ENCODE measurements at regions not wholly inside any gene's neighbourhood (a gene's known extent, or its start where the extent isn't known, plus 50 kb on each side); places are given as distances from the start of the nearest gene placed in this dataset.

DNA sequence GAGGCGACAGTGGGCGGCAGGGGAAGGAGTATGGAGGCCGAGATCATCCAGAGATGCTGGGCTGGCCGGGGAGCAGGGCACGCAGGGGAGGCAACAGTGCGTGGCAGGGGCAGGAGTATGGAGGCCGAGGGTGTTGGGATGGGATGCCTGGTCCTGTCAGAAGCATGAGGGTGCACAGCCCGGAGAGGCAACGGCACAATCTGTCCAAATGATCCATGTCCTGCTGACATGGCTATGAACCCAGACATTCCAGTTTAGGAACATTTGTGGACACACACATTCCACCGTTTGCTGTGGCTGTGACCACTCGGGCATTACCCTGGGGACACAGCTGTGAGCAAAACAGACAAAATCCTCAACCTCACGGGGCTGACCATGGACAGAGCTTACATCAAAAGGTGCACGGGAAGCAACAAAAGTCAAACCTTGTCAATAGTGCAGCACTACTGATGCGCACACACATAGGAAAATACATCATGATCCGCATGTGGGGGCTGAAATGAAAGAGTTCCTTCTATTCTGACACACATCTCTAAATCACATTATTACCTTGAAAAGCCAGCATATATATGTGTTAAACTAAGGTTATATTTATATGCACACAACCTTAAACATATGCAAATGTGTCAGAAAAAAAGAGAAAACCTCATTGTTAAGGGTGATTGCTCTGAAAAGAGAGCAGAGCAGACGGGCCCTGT, 144.0 kb upstream of the GPC1 start:
- TF ChIP-seq, protein P1, sequence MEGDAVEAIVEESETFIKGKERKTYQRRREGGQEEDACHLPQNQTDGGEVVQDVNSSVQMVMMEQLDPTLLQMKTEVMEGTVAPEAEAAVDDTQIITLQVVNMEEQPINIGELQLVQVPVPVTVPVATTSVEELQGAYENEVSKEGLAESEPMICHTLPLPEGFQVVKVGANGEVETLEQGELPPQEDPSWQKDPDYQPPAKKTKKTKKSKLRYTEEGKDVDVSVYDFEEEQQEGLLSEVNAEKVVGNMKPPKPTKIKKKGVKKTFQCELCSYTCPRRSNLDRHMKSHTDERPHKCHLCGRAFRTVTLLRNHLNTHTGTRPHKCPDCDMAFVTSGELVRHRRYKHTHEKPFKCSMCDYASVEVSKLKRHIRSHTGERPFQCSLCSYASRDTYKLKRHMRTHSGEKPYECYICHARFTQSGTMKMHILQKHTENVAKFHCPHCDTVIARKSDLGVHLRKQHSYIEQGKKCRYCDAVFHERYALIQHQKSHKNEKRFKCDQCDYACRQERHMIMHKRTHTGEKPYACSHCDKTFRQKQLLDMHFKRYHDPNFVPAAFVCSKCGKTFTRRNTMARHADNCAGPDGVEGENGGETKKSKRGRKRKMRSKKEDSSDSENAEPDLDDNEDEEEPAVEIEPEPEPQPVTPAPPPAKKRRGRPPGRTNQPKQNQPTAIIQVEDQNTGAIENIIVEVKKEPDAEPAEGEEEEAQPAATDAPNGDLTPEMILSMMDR (IDR thresholded peaks at IDR 0.05; ENCODE audit: low read depth, low read length, missing control alignments), result no peak
- no peak overlapping the region for H3K4me3 ChIP-seq (ENCODE audit: low read depth, low read length)
- no peak for DNase-seq (ENCODE audit: low read depth)

DNA sequence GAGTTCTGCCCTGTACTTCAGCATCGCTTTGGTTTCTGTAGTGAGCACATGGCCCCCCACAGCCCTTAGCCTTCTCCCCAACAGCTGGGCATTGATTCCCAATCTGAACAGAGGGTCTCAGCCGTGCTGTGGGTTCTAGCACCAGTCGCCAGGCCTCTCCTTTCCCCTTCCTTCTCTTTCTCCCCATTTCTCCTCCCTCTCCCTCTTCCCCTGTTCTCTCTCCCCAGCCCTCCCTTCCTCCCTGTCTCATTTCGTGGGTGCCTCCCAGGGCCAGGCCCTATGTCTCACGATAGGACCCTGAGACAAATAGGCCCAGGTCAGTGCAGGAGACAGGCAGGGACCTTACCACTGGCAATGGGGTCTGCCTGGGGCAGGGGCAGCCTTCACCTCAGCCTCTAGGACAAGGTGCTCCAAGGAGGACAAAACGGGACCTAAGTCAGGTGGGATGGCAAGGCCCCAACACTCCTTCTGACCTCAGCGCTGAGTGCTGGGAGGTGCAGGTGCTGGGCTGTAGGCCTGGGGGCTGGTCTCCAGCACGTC, 143.4 kb upstream of the GPC1 start:
- TF ChIP-seq, protein P1 (IDR thresholded peaks at IDR 0.05; ENCODE audit: low read depth, low read length, missing control alignments), result no peak
- no peak for DNase-seq (ENCODE audit: low read depth)
- no peak overlapping the region for H3K4me3 ChIP-seq (ENCODE audit: low read depth, low read length)

DNA sequence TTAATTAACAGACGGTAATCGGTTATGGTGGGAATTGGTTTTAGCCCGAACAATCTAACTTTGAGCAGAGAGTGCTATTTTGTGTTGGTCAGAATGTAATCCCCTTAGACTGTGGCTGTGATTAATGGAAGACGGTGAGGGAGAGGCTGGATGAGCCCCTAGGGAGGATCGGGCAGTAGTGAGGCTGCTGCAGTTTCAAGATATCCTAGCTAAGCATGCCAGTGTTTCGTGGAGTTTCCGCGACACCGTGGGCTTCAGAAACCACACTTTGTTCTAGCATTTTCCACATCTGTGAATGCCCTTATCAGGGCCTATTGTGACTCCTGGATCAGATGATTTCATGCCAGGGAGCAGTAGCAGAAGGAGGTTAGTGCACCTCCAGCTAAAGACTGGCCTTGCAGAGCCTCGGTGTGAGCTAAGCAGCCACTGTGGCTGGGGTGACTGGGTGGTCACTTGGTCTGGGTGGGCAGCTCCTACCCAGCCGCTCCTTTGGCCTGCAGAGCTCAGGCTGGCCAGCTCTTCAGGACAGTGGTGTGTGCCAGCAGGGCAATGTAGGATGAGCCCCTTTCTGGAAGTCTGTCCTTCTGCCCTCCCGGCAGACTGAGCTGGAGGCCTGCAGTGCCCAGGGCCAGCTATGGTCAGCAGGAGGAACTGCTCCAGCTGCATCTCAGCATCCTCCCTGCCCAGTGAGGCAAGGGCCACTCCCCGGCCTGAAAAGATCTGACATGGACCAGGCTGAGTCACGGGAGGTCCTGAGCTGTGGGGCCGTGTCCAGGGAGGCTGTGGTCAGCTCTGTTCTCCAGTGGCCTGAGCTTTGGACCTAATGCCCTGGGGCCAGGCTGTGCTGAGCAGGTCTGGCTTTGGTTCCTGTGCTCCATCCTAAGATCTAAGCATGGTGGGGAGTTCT, 142.6 kb upstream of the GPC1 start:
- H3K4me3 ChIP-seq (ENCODE audit: low read depth, low read length), result no peak overlapping the region
- TF ChIP-seq, protein P1 (IDR thresholded peaks at IDR 0.05; ENCODE audit: low read depth, low read length, missing control alignments), result no peak
- DNase-seq (ENCODE audit: low read depth), result no peak

- DNase-seq (ENCODE audit: low read depth), result no peak
- TF ChIP-seq, protein P1 (IDR thresholded peaks at IDR 0.05; ENCODE audit: low read depth, low read length, missing control alignments), result no peak
- H3K4me3 ChIP-seq (ENCODE audit: low read depth, low read length), result no peak overlapping the region
These were observed 141.7 kb upstream of the GPC1 start for GRCh38 chr2:240293557-240294461.

DNA sequence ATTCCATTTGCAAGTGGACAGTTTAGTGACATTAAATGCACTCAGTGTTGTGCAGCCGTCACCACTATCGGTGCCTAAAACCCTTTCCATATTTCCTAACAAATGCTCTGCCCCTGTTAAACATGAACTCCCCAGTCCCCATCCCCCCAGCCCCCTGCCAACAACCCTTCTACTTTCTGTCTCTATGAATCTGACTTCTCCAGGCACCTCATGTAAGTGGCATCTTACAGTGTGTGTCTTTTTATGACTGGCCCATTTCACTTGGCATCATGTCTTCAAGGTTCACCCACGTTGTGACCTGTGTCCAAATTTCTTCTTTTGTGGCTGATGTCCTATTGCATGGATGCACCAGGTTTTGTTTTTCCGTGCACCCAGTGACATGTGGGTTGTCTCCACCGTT, 140.9 kb upstream of the GPC1 start:
- TF ChIP-seq, protein P1 (IDR thresholded peaks at IDR 0.05; ENCODE audit: low read depth, low read length, missing control alignments), result no peak
- no peak overlapping the region for H3K4me3 ChIP-seq (ENCODE audit: low read depth, low read length)
- no peak for DNase-seq (ENCODE audit: low read depth)
